WI38 (cell line): ENCODE measurements at regions not wholly inside any gene's neighbourhood (a gene's known extent, or its start where the extent isn't known, plus 50 kb on each side); places are given as distances from the start of the nearest gene placed in this dataset.

Experiments
- H3K4me3 ChIP-seq: 2 replicates; pipeline ENCODE4 v1.5.1; 2011; ENCODE audit warnings: low read depth, mild to moderate bottlenecking, control low read depth, low read length
- TF ChIP-seq, protein P1 (sequence below): IDR thresholded peaks from 2 replicates; pipeline ENCODE4 v1.5.1; 2012; ENCODE audit warnings: low read depth, mild to moderate bottlenecking, control low read depth, low read length

DNA sequence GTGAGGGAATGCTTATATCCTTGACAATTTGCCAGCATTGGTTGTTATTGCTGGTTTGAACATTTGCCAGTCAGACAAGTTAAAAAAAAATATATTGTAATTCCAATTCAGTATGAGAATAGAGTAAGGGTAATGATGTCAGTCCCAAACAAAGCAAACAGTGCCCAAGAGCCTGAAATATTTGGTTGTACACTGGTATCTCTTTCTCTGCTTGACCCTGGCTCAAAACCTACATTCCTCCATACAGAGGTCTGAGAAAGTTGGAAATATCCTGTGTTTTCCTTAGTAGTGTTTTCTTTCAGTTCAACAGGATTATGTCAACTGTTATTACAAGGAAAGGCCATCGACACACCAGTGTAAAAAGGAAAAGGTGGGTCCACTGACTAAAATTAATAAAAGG is 145.6 kb downstream of the MRPL39 start:
- TF ChIP-seq, protein P1, sequence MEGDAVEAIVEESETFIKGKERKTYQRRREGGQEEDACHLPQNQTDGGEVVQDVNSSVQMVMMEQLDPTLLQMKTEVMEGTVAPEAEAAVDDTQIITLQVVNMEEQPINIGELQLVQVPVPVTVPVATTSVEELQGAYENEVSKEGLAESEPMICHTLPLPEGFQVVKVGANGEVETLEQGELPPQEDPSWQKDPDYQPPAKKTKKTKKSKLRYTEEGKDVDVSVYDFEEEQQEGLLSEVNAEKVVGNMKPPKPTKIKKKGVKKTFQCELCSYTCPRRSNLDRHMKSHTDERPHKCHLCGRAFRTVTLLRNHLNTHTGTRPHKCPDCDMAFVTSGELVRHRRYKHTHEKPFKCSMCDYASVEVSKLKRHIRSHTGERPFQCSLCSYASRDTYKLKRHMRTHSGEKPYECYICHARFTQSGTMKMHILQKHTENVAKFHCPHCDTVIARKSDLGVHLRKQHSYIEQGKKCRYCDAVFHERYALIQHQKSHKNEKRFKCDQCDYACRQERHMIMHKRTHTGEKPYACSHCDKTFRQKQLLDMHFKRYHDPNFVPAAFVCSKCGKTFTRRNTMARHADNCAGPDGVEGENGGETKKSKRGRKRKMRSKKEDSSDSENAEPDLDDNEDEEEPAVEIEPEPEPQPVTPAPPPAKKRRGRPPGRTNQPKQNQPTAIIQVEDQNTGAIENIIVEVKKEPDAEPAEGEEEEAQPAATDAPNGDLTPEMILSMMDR, result no peak
- H3K4me3 ChIP-seq, result no peak overlapping the region

DNA sequence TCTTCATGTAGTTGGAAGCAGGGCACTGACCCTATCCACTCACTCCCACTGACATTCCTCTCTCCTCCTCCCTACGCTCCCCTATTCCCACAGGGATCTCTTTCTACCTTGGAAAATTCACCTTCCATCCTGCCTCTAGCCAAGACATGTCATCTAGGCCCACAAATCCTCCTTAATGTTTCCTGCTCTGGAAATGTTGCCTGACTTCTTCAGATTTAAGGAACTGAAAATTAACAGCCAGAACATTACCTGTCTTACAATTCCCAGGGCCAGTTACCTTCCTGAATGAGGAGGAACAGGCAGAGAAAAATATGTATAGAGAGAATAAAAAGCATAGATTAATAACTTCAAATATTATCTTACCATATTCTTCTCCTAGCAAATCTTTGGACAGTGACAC is 147.3 kb downstream of the MRPL39 start:
- TF ChIP-seq, protein P1, result no peak

DNA sequence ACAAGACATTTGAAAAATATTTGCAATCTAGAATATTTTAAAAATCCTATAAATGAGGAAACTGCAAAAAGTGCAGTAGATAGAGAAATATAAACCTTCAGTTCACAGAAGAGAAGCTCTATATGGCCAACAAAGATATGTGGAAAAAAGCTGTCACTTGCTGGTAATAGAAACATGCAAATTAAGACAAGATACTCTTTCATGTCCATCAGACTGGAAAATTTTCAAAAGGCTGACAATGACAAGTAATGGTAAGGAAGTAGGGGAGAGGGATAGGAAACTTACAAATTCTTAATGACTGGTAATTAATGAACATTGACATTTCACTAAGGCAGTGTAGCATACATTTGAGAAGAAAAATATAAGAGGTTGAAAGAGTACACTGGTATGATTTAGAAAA is 147.9 kb downstream of the MRPL39 start:
- TF ChIP-seq, protein P1, result no peak
- no peak overlapping the region for H3K4me3 ChIP-seq

More for the DNA sequence above, 147.3 kb downstream of the MRPL39 start:
- no peak overlapping the region for H3K4me3 ChIP-seq

DNA sequence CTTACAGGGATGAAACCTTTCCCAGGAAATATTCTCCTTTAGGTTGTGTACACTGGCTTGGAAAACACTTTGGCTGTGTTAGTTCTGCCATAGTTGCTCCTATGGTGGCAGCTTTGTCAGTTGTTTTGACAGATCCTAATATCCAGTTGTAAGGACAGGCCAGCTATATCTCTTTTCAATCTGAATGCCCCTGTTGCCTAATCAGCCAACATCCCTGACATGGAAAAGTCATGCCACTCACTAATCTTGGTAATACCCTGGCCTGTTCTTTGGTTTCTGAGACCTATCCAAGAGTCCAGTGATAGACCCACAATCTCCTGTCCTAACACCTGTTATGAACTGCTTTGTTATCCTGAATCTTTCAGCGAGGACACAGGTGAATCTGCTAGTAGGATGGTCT is 148.8 kb downstream of the MRPL39 start:
- TF ChIP-seq, protein P1, result no peak

DNA sequence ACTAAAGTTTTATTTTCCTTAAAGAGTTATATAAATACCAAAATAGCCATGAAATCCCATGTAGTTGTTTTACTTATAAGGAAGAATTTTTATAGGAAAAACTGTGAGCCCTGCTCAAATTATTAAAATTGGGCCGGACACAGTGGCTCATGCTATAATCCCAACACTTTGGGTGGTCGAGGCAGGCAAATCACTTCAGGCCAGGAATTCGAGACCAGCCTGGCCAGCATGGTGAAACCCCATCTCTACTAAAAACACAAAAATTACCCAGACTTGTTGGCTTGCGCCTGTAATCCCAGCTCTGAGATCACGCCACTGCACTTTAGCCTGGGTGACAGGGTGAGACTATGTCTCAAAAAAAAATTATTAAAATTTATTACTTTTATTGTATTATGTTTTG is 149.3 kb downstream of the MRPL39 start:
- H3K4me3 ChIP-seq, result no peak overlapping the region
- TF ChIP-seq, protein P1, result no peak

More for the DNA sequence above, 148.8 kb downstream of the MRPL39 start:
- no peak overlapping the region for H3K4me3 ChIP-seq

DNA sequence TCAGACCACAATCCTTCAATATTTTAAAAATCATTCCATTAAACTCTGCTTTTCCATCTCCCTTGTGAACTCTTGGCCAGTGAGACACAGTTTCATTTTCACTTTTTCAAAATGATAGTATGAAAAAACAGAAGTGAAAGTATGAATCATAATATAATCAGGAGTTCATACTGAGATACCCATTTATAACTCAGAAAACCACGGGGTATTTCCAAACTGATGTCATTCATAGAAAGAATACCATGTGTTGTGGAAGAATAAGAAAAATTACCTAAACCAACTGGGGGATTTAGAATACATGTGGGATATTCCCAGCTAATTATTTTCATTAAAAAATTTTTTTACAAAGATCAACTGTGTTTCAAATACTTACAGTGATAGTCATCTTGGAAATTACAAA is 149.9 kb downstream of the MRPL39 start:
- TF ChIP-seq, protein P1, result no peak
- H3K4me3 ChIP-seq, result peak overlapping the region; percentile 7; the same call in 1 of the 2 replicates

DNA sequence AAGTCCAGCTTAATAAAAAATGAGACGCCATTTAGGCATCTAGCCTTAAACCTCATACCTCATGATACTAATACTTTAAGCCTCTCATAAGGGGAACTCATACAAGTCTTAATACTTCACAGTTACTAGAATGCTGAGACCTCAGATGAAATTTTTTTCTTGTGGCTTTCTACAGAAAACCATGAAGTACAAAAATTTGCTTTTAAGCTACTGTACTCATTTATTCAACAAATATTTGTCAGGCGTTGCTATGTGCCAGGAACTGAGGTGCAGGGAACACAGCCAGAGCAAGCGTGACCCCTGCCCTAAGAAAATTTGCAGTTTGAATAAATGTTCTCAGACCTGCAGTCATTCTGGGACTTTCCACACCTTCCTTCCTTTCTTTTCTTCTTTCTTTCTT is 150.6 kb downstream of the MRPL39 start:
- H3K4me3 ChIP-seq, result no peak overlapping the region
- TF ChIP-seq, protein P1, result no peak
